ENCODE measurements at regions not wholly inside any gene's neighbourhood (a gene's known extent, or its start where the extent isn't known, plus 50 kb on each side); places are given as distances from the start of the nearest gene placed in this dataset.

DNA sequence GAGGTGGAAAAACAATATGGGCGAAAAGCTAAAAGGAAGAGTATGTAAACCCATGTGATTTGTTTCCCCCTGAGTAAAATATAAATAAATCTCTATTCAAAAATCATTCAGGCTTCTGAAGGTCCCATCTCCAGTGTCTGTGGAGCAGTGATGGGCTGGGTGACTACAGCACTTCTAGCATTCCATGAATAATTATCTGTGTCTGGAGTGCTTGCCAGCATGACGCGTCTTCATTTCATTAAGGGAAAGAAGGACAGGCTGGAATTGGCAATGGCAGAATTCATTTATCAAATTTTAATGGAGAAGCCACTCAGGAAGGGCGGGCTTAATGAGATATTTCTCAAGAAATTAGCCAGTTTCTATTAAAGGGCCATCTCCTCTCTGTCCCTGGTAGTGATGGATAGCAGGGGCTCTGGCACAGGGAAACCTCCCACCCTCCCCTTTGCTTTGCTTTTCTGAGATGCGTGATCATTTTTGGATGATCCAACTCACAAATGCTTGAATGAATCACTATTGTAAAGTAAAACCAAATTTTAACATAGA lies 916.3 kb upstream of the SEL1L start:
- peaks cover 0 to 2% of the 10 kb centered on the region in 2 donors for H3K9me3 ChIP-seq (ENCODE audit: control insufficient read depth in 1 of 2, low read length in 2 of 2)
- H3K27ac ChIP-seq (ENCODE audit: low read depth, low read length) = no peak overlapping the region
- no peaks in the 10 kb centered on the region for H3K27me3 ChIP-seq (ENCODE audit: control insufficient read depth in 1 of 2, insufficient read depth in 2 of 2, low read length in 2 of 2)
- H3K4me3 ChIP-seq (ENCODE audit: low read depth in 1 of 2, low read length in 2 of 2) = no peak overlapping the region
- H3K4me1 ChIP-seq (ENCODE audit: control insufficient read depth in 1 of 2, insufficient read depth in 2 of 2, low read length in 2 of 2) = no peaks in the 10 kb centered on the region
- no peaks in the 10 kb centered on the region for H3K36me3 ChIP-seq (ENCODE audit: control insufficient read depth in 1 of 2, insufficient read depth in 2 of 2, low read length in 2 of 2)
- no peak overlapping the region for H3K9ac ChIP-seq (ENCODE audit: low read depth in 1 of 2, low read length in 2 of 2)

DNA sequence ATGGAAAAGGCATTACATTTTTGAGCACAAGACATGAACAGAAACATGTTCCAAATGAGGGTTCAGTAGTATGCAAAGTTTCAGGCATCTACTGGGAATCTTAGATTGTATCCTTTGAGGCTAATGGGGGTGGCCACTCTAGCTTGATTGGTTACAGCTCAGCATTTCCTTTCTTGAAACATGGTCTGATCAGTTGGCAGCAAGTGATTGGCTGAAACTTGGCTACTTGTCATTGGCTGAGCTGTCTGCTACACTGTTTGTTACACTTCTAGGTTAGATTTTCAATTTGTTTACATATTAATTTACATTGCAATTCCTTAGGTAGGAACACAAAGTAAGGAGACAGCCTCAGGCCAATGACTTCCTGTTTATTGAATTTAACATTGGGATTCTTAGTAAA lies 918.0 kb upstream of the SEL1L start:
- H3K9me3 ChIP-seq (ENCODE audit: control insufficient read depth in 1 of 2, low read length in 2 of 2) = peaks cover 0 to 2% of the 10 kb centered on the region in 2 donors
- H3K4me1 ChIP-seq (ENCODE audit: control insufficient read depth in 1 of 2, insufficient read depth in 2 of 2, low read length in 2 of 2) = no peaks in the 10 kb centered on the region
- no peak overlapping the region for H3K4me3 ChIP-seq (ENCODE audit: low read depth in 1 of 2, low read length in 2 of 2)
- no peaks in the 10 kb centered on the region for H3K36me3 ChIP-seq (ENCODE audit: control insufficient read depth in 1 of 2, insufficient read depth in 2 of 2, low read length in 2 of 2)
- no peak overlapping the region for H3K9ac ChIP-seq (ENCODE audit: low read depth in 1 of 2, low read length in 2 of 2)
- no peaks in the 10 kb centered on the region for H3K27me3 ChIP-seq (ENCODE audit: control insufficient read depth in 1 of 2, insufficient read depth in 2 of 2, low read length in 2 of 2)
- H3K27ac ChIP-seq (ENCODE audit: low read depth, low read length) = no peak overlapping the region

DNA sequence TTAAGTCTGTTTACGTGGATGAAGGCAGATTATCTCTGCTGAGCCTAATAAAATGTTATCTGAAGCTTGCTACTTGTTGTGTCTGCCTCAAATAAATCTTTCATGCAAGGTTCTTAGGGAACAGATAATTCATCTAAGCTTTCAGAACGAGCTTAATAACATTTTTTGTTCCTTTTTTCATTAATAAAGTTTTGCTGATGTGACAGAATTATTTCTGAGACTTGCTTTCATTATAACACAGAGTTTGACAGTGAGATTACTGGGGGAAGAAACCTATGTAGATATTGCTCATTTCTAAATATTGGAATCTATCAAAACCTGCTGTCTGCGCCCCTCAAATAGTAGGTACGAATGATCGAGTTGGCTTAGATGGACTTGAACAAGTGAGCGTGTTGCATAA lies 948.7 kb upstream of the SEL1L start:
- Histone ChIP-seq H3K9ac (ENCODE audit: low read depth in 1 of 2, low read length in 2 of 2) (no peak overlapping the region), H3K4me3 (ENCODE audit: low read depth in 1 of 2, low read length in 2 of 2) (no peak overlapping the region), H3K4me1 (ENCODE audit: control insufficient read depth in 1 of 2, insufficient read depth in 2 of 2, low read length in 2 of 2) (no peaks in the 10 kb centered on the region), H3K9me3 (ENCODE audit: control insufficient read depth in 1 of 2, low read length in 2 of 2) (no peaks in the 10 kb centered on the region), H3K27ac (ENCODE audit: low read depth, low read length) (no peak overlapping the region), H3K36me3 (ENCODE audit: control insufficient read depth in 1 of 2, insufficient read depth in 2 of 2, low read length in 2 of 2) (no peaks in the 10 kb centered on the region), H3K27me3 (ENCODE audit: control insufficient read depth in 1 of 2, insufficient read depth in 2 of 2, low read length in 2 of 2) (no peaks in the 10 kb centered on the region)

DNA sequence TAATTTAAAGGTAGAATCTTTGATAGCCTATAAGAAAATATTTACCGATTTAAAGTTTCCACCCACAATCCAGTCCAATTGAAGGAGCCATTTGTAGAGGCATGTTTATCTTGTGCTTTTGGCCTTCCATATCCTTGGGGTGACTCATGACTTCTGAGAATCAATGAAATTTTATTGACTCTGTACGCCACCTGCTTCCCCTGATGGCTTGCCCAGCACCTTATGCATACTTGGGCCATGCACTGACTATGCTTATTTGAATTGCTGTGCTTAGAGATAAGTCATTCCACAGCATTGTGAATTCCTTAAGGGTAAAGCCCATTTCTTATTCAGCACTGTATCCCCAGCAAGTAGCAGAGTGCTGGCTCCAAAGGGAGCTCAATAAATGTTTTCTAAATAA lies 954.8 kb upstream of the SEL1L start:
- Histone ChIP-seq H3K27me3 (ENCODE audit: control insufficient read depth in 1 of 2, insufficient read depth in 2 of 2, low read length in 2 of 2) (no peaks in the 10 kb centered on the region), H3K4me1 (ENCODE audit: control insufficient read depth in 1 of 2, insufficient read depth in 2 of 2, low read length in 2 of 2) (no peaks in the 10 kb centered on the region), H3K27ac (ENCODE audit: low read depth, low read length) (no peak overlapping the region), H3K9me3 (ENCODE audit: control insufficient read depth in 1 of 2, low read length in 2 of 2) (peaks cover 0 to 2% of the 10 kb centered on the region in 2 donors), H3K36me3 (ENCODE audit: control insufficient read depth in 1 of 2, insufficient read depth in 2 of 2, low read length in 2 of 2) (no peaks in the 10 kb centered on the region), H3K4me3 (ENCODE audit: low read depth in 1 of 2, low read length in 2 of 2) (no peak overlapping the region), H3K9ac (ENCODE audit: low read depth in 1 of 2, low read length in 2 of 2) (no peak overlapping the region)

DNA sequence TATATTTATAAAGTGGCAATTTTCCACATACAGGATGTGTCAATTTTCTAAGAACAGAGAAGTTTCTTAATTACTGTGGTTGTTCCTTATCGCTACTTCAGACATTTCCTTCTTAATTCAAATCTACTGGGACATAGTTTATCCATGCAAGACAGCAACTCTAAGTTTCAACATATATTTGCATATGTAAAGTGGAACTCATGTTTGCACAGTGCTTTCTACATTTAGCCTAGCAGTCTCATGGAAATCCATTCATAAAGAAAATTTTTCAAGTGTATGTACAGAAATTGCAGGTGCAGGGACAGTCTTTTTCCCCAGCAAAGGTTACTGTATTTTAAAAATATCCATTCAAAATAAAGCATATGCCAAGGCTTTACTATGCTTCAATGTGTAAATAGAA lies 956.7 kb upstream of the SEL1L start:
- Histone ChIP-seq H3K9ac (ENCODE audit: low read depth in 1 of 2, low read length in 2 of 2) (no peak overlapping the region), H3K36me3 (ENCODE audit: control insufficient read depth in 1 of 2, insufficient read depth in 2 of 2, low read length in 2 of 2) (no peaks in the 10 kb centered on the region), H3K27ac (ENCODE audit: low read depth, low read length) (no peak overlapping the region), H3K9me3 (ENCODE audit: control insufficient read depth in 1 of 2, low read length in 2 of 2) (peaks cover 0 to 2% of the 10 kb centered on the region in 2 donors), H3K27me3 (ENCODE audit: control insufficient read depth in 1 of 2, insufficient read depth in 2 of 2, low read length in 2 of 2) (no peaks in the 10 kb centered on the region), H3K4me3 (ENCODE audit: low read depth in 1 of 2, low read length in 2 of 2) (no peak overlapping the region), H3K4me1 (ENCODE audit: control insufficient read depth in 1 of 2, insufficient read depth in 2 of 2, low read length in 2 of 2) (no peaks in the 10 kb centered on the region)

DNA sequence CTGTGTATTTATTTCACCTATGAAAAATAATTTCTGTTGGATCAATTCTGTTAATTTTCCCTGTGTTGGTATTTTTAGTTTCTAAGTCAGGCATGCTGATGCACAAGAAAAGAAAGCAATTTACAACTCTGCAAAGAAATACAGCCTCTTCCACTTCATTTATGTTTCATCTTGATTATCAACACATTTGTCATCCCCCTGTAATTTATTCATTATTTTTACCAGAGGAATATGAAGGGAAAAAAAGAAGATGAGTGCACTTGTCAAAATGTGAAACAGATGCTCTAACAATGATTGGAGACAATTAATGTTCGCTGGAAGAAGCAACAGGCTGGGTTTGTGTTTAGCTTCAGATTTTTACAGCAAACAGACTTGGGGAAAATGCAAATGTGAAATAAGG lies 958.5 kb upstream of the SEL1L start:
- Histone ChIP-seq H3K27me3 (ENCODE audit: control insufficient read depth in 1 of 2, insufficient read depth in 2 of 2, low read length in 2 of 2) (no peaks in the 10 kb centered on the region), H3K27ac (ENCODE audit: low read depth, low read length) (no peak overlapping the region), H3K9me3 (ENCODE audit: control insufficient read depth in 1 of 2, low read length in 2 of 2) (peaks cover 0 to 2% of the 10 kb centered on the region in 2 donors), H3K9ac (ENCODE audit: low read depth in 1 of 2, low read length in 2 of 2) (no peak overlapping the region), H3K4me1 (ENCODE audit: control insufficient read depth in 1 of 2, insufficient read depth in 2 of 2, low read length in 2 of 2) (no peaks in the 10 kb centered on the region), H3K36me3 (ENCODE audit: control insufficient read depth in 1 of 2, insufficient read depth in 2 of 2, low read length in 2 of 2) (no peaks in the 10 kb centered on the region), H3K4me3 (ENCODE audit: low read depth in 1 of 2, low read length in 2 of 2) (no peak overlapping the region)

DNA sequence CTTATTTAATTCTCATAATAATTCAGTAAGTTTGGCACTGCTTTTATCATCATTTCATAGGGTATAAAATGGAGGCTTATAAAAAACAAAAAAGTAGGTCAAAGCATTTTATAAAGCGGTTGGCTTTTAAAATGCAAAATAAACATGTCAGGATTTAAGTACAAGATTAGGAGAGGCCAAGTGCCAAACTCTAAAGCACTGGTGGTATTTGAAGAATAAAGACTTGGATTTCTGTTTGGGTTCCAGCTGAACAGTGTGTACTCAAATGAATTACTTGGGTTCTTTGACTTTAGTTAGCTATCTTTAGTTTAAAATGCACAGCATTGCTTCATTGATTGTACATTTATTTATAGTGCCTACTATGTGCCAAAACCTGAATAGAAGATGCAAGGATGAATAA lies 966.6 kb upstream of the SEL1L start:
- H3K27ac ChIP-seq (ENCODE audit: low read depth, low read length) = no peak overlapping the region
- H3K36me3 ChIP-seq (ENCODE audit: control insufficient read depth in 1 of 2, insufficient read depth in 2 of 2, low read length in 2 of 2) = no peaks in the 10 kb centered on the region
- no peaks in the 10 kb centered on the region for H3K27me3 ChIP-seq (ENCODE audit: control insufficient read depth in 1 of 2, insufficient read depth in 2 of 2, low read length in 2 of 2)
- H3K9ac ChIP-seq (ENCODE audit: low read depth in 1 of 2, low read length in 2 of 2) = no peak overlapping the region
- no peak overlapping the region for H3K4me3 ChIP-seq (ENCODE audit: low read depth in 1 of 2, low read length in 2 of 2)
- H3K4me1 ChIP-seq (ENCODE audit: control insufficient read depth in 1 of 2, insufficient read depth in 2 of 2, low read length in 2 of 2) = no peaks in the 10 kb centered on the region
- H3K9me3 ChIP-seq (ENCODE audit: control insufficient read depth in 1 of 2, low read length in 2 of 2) = no peaks in the 10 kb centered on the region

DNA sequence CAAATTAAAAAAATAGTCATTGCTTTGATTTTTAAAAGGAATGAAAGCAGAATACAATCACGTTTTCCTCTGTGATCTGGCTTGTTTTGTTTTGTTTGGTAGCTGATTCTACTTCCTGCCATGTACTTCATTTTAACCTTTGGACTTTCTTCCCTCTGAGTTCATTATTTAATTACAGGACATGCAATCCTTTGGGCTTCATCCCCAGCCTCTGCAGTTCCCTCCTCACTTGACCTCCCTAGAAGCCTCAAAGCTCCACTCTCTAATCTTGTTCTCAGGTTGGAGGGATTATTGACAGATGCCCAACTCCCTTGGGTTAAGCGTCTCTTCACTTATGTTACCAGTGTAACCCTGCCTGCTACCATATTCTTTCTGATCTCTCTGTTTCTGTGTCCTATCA lies 967.9 kb upstream of the SEL1L start:
- Histone ChIP-seq H3K27me3 (ENCODE audit: control insufficient read depth in 1 of 2, insufficient read depth in 2 of 2, low read length in 2 of 2) (no peaks in the 10 kb centered on the region), H3K4me3 (ENCODE audit: low read depth in 1 of 2, low read length in 2 of 2) (no peak overlapping the region), H3K27ac (ENCODE audit: low read depth, low read length) (no peak overlapping the region), H3K9me3 (ENCODE audit: control insufficient read depth in 1 of 2, low read length in 2 of 2) (no peaks in the 10 kb centered on the region), H3K36me3 (ENCODE audit: control insufficient read depth in 1 of 2, insufficient read depth in 2 of 2, low read length in 2 of 2) (no peaks in the 10 kb centered on the region), H3K4me1 (ENCODE audit: control insufficient read depth in 1 of 2, insufficient read depth in 2 of 2, low read length in 2 of 2) (no peaks in the 10 kb centered on the region), H3K9ac (ENCODE audit: low read depth in 1 of 2, low read length in 2 of 2) (no peak overlapping the region)

DNA sequence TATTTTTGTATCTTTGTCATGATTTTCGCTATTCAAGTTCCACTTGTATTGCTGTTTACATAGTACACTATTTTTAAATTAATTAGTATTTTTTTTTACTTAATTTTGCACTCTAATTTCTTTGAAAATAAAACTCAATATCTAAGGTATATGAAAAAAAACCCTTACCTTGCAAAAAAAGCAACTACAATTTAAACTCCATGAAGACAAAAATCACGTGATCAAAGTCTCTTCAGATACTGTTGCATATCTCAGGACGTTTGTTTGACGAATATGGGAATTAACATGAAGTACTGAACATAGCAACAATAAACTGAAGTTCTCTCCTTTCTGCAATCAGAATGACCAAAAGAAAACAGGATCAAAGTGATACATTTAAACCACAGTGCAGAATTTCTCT lies 968.4 kb upstream of the SEL1L start:
- Histone ChIP-seq H3K4me3 (ENCODE audit: low read depth in 1 of 2, low read length in 2 of 2) (no peak overlapping the region), H3K9me3 (ENCODE audit: control insufficient read depth in 1 of 2, low read length in 2 of 2) (no peaks in the 10 kb centered on the region), H3K27me3 (ENCODE audit: control insufficient read depth in 1 of 2, insufficient read depth in 2 of 2, low read length in 2 of 2) (no peaks in the 10 kb centered on the region), H3K27ac (ENCODE audit: low read depth, low read length) (no peak overlapping the region), H3K9ac (ENCODE audit: low read depth in 1 of 2, low read length in 2 of 2) (no peak overlapping the region), H3K36me3 (ENCODE audit: control insufficient read depth in 1 of 2, insufficient read depth in 2 of 2, low read length in 2 of 2) (no peaks in the 10 kb centered on the region), H3K4me1 (ENCODE audit: control insufficient read depth in 1 of 2, insufficient read depth in 2 of 2, low read length in 2 of 2) (no peaks in the 10 kb centered on the region)

DNA sequence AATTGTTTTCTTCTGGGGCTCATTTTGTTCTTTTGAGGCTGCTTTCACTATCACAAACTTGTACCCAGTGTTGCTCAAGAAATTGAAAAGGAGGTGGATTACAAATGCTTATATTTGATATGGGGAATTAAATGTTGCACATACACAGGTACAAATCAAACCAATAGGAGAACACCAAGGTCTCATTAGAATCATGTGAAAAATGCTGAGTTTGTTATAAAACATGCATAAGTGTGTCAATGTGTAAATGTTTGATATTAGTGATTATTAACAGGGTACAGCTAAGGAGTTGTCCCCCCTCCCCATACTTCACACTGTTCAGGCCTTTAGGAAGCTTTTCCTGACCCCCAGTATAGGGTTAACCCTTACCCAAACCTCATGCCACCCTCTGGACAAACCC lies 971.2 kb upstream of the SEL1L start:
- Histone ChIP-seq H3K36me3 (ENCODE audit: control insufficient read depth in 1 of 2, insufficient read depth in 2 of 2, low read length in 2 of 2) (no peaks in the 10 kb centered on the region), H3K4me1 (ENCODE audit: control insufficient read depth in 1 of 2, insufficient read depth in 2 of 2, low read length in 2 of 2) (no peaks in the 10 kb centered on the region), H3K4me3 (ENCODE audit: low read depth in 1 of 2, low read length in 2 of 2) (no peak overlapping the region), H3K27ac (ENCODE audit: low read depth, low read length) (no peak overlapping the region), H3K27me3 (ENCODE audit: control insufficient read depth in 1 of 2, insufficient read depth in 2 of 2, low read length in 2 of 2) (no peaks in the 10 kb centered on the region), H3K9me3 (ENCODE audit: control insufficient read depth in 1 of 2, low read length in 2 of 2) (no peaks in the 10 kb centered on the region), H3K9ac (ENCODE audit: low read depth in 1 of 2, low read length in 2 of 2) (no peak overlapping the region)

DNA sequence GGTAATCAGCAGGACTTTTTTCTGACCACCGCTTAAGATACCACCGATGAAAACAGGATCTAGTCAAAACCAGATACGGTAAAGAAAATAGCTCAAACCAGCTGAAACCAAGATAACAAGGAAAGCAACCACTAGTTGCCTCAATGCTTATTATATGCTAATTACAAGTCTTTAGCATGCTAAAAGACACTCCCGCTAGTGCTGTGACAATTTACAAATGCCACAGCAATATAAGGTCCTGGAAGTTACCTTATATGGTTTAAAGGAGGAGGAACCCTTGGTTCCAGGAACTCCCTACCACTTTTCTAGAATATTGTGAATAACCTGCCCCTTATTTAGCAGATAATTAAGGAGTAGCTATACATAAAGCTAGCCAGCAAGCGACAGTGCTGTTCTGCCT lies 976.4 kb upstream of the SEL1L start:
- Histone ChIP-seq H3K27me3 (ENCODE audit: control insufficient read depth in 1 of 2, insufficient read depth in 2 of 2, low read length in 2 of 2) (no peaks in the 10 kb centered on the region), H3K4me3 (ENCODE audit: low read depth in 1 of 2, low read length in 2 of 2) (no peak overlapping the region), H3K27ac (ENCODE audit: low read depth, low read length) (no peak overlapping the region), H3K4me1 (ENCODE audit: control insufficient read depth in 1 of 2, insufficient read depth in 2 of 2, low read length in 2 of 2) (no peaks in the 10 kb centered on the region), H3K9ac (ENCODE audit: low read depth in 1 of 2, low read length in 2 of 2) (no peak overlapping the region), H3K9me3 (ENCODE audit: control insufficient read depth in 1 of 2, low read length in 2 of 2) (no peaks in the 10 kb centered on the region), H3K36me3 (ENCODE audit: control insufficient read depth in 1 of 2, insufficient read depth in 2 of 2, low read length in 2 of 2) (no peaks in the 10 kb centered on the region)
